SU-DHL-6 (cell line): ENCODE measurements at regions not wholly inside any gene's neighbourhood (a gene's known extent, or its start where the extent isn't known, plus 50 kb on each side); places are given as distances from the start of the nearest gene placed in this dataset.

ENCODE experiments used
- CTCF ChIP-seq: fragments of 200-600 bp; sonication (generic); IDR thresholded peaks from one replicate; pipeline ENCODE4 v1.5.1; 2017; ENCODE audit warnings: antibody characterized with exemption, mild to moderate bottlenecking, low read length, moderate library complexity; ENCODE audit not compliant: insufficient read depth, poor library complexity, severe bottlenecking
- EZH2phosphoT487 ChIP-seq: fragments of 200-600 bp; sonication (generic), shearing (Covaris generic); conservative IDR thresholded peaks from 2 replicates; pipeline ENCODE4 v1.6.1; 2018; ENCODE audit warnings: mild to moderate bottlenecking, antibody characterized with exemption, low read length, moderate library complexity, mixed read lengths

- TF ChIP-seq EZH2phosphoT487 (no peak), CTCF (no peak)
These were observed 124.4 kb upstream of the SPRY2 start for GRCh38 chr13:80465321-80465720.
